Esophagus muscularis mucosa (tissue), 4 donors: ENCODE measurements at regions not wholly inside any gene's neighbourhood (a gene's known extent, or its start where the extent isn't known, plus 50 kb on each side); places are given as distances from the start of the nearest gene placed in this dataset.

Experiments
- EP300 ChIP-seq: sonication (generic); formaldehyde crosslinking; IDR thresholded peaks from one replicate; pipeline ENCODE4 v1.6.1; 2017; ENCODE audit warnings: antibody characterized with exemption
- POLR2AphosphoS5 ChIP-seq, 2 donors: sonication (generic); formaldehyde crosslinking; IDR thresholded peaks; one replicate each; pipeline ENCODE4 v1.6.1; 2017; ENCODE audit warnings: antibody characterized with exemption in 2 of 2
- TF ChIP-seq, protein P1 (sequence below), 3 experiments: fragments of 200-600 bp in 2 of 3; fragments of 450-650 bp in 1 of 3; sonication (generic) in 2 of 3; IDR thresholded peaks; one replicate each; pipeline ENCODE4 v1.5.1; 2017 to 2019; ENCODE audit warnings: antibody characterized with exemption in 3 of 3, mild to moderate bottlenecking in 2 of 3, moderate library complexity in 1 of 3

- no peak for TF ChIP-seq EP300
- TF ChIP-seq, protein P1, sequence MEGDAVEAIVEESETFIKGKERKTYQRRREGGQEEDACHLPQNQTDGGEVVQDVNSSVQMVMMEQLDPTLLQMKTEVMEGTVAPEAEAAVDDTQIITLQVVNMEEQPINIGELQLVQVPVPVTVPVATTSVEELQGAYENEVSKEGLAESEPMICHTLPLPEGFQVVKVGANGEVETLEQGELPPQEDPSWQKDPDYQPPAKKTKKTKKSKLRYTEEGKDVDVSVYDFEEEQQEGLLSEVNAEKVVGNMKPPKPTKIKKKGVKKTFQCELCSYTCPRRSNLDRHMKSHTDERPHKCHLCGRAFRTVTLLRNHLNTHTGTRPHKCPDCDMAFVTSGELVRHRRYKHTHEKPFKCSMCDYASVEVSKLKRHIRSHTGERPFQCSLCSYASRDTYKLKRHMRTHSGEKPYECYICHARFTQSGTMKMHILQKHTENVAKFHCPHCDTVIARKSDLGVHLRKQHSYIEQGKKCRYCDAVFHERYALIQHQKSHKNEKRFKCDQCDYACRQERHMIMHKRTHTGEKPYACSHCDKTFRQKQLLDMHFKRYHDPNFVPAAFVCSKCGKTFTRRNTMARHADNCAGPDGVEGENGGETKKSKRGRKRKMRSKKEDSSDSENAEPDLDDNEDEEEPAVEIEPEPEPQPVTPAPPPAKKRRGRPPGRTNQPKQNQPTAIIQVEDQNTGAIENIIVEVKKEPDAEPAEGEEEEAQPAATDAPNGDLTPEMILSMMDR (IDR thresholded peaks at IDR 0.05) = no peak
- no peak for TF ChIP-seq POLR2AphosphoS5 (IDR thresholded peaks at IDR 0.05)
Measured at GRCh38 chr12:61070640-61071414, 1189.4 kb upstream of the USP15 start.
